Dermis blood vessel endothelial cell (primary cell): ENCODE measurements at regions not wholly inside any gene's neighbourhood (a gene's known extent, or its start where the extent isn't known, plus 50 kb on each side); places are given as distances from the start of the nearest gene placed in this dataset.
A peak's percentile ranks its signal among the peaks of the same experiment; 100 is the strongest.

Experiments
- DNase-seq: peaks from one replicate; pipeline ENCODE4 v3.0.0; 2010

GRCh38 chr6:134478764-134479399 is 161.0 kb upstream of the SGK1 start:
- no peak for DNase-seq

- no peak for DNase-seq
These were observed 160.2 kb upstream of the SGK1 start for GRCh38 chr6:134477991-134478635.

- no peak for DNase-seq
These were observed 157.0 kb upstream of the SGK1 start for GRCh38 chr6:134474955-134475354.

- DNase-seq = no peak
These were observed 154.7 kb upstream of the SGK1 start for GRCh38 chr6:134472661-134473060.

GRCh38 chr6:134472046-134472445 is 154.1 kb upstream of the SGK1 start:
- no peak for DNase-seq

GRCh38 chr6:134470457-134470975 is 152.6 kb upstream of the SGK1 start:
- DNase-seq = no peak

GRCh38 chr6:134469702-134470456 is 152.0 kb upstream of the SGK1 start:
- no peak for DNase-seq

- no peak for DNase-seq
These were observed 150.7 kb upstream of the SGK1 start for GRCh38 chr6:134468633-134469032.

- DNase-seq = no peak
These were observed 149.7 kb upstream of the SGK1 start for GRCh38 chr6:134467620-134468019.

- peak; percentile 28 for DNase-seq
These were observed 149.0 kb upstream of the SGK1 start for GRCh38 chr6:134466771-134467525.

GRCh38 chr6:134464690-134465411 is 146.9 kb upstream of the SGK1 start:
- DNase-seq = no peak

GRCh38 chr6:134458857-134459657 is 141.1 kb upstream of the SGK1 start:
- no peak for DNase-seq

- no peak for DNase-seq
These were observed 140.0 kb upstream of the SGK1 start for GRCh38 chr6:134457941-134458340.

GRCh38 chr6:134456226-134456625 is 138.3 kb upstream of the SGK1 start:
- no peak for DNase-seq

GRCh38 chr6:134455319-134455718 is 137.4 kb upstream of the SGK1 start:
- no peak for DNase-seq

GRCh38 chr6:134454794-134455193 is 136.9 kb upstream of the SGK1 start:
- DNase-seq = no peak

- no peak for DNase-seq
These were observed 136.0 kb upstream of the SGK1 start for GRCh38 chr6:134453792-134454510.

- DNase-seq = no peak
These were observed 135.0 kb upstream of the SGK1 start for GRCh38 chr6:134452906-134453305.

GRCh38 chr6:134451529-134451928 is 133.6 kb upstream of the SGK1 start:
- DNase-seq = no peak

- DNase-seq = no peak
These were observed 131.9 kb upstream of the SGK1 start for GRCh38 chr6:134449781-134450180.

GRCh38 chr6:134449004-134449403 is 131.1 kb upstream of the SGK1 start:
- DNase-seq = no peak
